ENCODE measurements at regions not wholly inside any gene's neighbourhood (a gene's known extent, or its start where the extent isn't known, plus 50 kb on each side); places are given as distances from the start of the nearest gene placed in this dataset.

DNA sequence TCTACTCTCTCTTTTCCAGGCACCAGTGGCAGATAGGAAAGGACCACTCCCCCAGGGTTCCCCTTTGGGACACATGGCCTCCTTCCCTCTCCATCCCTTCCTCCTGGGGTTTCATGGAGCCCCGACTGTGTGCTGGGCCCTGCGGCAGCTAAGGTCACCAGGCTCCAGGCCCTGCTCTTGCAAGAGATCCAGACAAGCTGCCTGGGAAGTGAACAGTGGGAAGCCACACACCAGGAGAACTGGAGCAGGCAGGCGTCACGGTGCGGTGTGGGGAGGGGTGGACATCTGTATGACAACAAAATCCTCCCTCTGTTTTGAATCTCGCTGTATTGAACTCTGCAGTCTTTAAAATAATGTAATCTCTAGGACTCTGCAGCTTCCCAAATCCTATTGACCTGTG lies 330.1 kb downstream of the UQCRFS1 start:
- no peak overlapping the region for H3K4me3 ChIP-seq (ENCODE audit: control insufficient read depth, low read depth, low read length)
- TF ChIP-seq, protein P1, sequence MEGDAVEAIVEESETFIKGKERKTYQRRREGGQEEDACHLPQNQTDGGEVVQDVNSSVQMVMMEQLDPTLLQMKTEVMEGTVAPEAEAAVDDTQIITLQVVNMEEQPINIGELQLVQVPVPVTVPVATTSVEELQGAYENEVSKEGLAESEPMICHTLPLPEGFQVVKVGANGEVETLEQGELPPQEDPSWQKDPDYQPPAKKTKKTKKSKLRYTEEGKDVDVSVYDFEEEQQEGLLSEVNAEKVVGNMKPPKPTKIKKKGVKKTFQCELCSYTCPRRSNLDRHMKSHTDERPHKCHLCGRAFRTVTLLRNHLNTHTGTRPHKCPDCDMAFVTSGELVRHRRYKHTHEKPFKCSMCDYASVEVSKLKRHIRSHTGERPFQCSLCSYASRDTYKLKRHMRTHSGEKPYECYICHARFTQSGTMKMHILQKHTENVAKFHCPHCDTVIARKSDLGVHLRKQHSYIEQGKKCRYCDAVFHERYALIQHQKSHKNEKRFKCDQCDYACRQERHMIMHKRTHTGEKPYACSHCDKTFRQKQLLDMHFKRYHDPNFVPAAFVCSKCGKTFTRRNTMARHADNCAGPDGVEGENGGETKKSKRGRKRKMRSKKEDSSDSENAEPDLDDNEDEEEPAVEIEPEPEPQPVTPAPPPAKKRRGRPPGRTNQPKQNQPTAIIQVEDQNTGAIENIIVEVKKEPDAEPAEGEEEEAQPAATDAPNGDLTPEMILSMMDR (IDR thresholded peaks at IDR 0.05; ENCODE audit: control insufficient read depth, insufficient read depth, low read depth, low read length, missing control alignments) = no peak
- no peak for DNase-seq (ENCODE audit: low read depth)

DNA sequence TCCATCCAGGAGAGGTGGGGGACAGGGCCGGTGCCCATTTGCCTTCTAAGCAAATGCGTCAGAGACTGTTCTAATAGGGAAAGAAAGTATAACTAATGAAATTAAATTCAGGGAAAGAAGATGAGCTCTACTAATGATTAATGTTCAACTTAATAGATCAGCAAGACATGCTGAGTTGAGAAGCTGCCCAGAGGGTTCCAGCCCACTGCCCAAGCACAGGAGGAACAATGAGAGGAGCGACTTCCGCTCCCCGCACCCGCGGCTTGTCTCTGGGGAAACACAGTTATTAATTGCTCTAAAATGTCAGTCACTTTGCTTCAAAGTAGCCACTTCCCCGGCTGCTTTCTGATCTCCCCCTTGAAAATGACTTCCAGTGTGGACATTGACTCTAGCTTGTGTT lies 331.3 kb downstream of the UQCRFS1 start:
- H3K4me3 ChIP-seq (ENCODE audit: control insufficient read depth, low read depth, low read length) = no peak overlapping the region
- DNase-seq (ENCODE audit: low read depth) = no peak
- TF ChIP-seq, protein P1 (IDR thresholded peaks at IDR 0.05; ENCODE audit: control insufficient read depth, insufficient read depth, low read depth, low read length, missing control alignments) = no peak

DNA sequence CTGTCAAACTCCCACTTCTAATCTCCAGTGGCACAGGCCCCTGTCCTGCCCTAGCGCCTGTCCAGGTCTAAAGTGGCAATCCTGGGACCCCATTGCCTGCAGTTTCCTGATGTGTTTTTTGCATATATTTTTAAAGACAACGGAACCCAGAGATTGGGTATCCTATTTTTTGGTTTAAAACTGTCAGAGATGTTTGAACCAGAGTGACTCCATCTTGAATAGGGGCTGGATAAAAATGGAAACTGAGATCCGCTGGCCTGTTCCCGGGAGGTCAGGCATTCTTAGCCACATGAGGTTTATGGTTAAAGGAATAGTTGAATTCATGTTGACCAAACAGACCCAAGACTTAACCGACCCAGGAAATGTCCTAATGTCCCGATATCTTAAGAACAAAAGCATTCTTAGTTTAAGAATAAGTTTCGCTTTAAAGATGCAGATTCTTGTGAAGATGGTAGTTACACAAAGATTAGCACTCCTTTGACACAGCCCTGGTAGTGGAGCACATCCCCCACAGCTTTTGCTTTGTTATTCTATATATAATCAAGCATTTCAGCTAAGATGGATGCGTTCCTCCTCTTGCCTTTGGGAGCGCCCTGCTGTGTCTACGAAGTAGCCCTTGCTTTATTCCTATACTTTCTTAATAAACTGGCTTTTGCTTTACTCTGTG lies 332.1 kb downstream of the UQCRFS1 start:
- TF ChIP-seq, protein P1 (IDR thresholded peaks at IDR 0.05; ENCODE audit: control insufficient read depth, insufficient read depth, low read depth, low read length, missing control alignments) = no peak
- DNase-seq (ENCODE audit: low read depth) = no peak
- no peak overlapping the region for H3K4me3 ChIP-seq (ENCODE audit: control insufficient read depth, low read depth, low read length)

DNA sequence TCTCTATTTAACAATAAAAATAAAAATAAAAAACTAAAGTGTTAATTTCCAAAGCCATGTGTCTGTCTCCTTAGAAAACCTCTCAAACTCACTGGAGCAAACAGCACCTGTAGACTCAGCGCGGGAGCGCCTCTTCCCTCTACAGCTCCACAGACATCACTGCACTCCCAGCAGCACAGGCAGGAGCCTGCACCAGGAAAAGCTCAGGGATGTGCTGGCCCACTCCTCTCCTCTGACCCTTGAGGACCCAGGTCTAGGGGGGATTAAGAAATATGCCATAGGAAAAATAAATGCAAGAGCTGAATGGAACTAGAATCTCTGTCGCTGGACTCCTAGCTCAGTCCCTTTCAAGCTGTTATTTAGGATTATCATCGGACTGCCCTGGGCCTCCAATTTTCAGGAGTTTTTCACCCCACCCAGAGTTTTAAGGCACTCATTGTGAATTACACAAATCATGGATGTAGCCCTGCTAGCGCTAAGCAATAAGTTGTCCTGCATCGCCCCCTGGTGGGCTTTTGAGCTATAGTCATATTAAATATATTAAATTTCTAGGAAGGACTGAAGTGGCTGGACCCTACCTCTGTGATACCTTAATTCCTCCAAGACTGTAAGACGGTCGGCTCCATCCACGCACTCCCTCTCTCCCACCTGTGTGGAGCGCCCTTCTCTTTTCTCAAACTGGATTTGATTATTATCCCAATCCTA lies 333.9 kb downstream of the UQCRFS1 start:
- DNase-seq (ENCODE audit: low read depth) = peak; percentile 41
- H3K4me3 ChIP-seq (ENCODE audit: control insufficient read depth, low read depth, low read length) = no peak overlapping the region
- TF ChIP-seq, protein P1 (IDR thresholded peaks at IDR 0.05; ENCODE audit: control insufficient read depth, insufficient read depth, low read depth, low read length, missing control alignments) = peak; percentile 55

DNA sequence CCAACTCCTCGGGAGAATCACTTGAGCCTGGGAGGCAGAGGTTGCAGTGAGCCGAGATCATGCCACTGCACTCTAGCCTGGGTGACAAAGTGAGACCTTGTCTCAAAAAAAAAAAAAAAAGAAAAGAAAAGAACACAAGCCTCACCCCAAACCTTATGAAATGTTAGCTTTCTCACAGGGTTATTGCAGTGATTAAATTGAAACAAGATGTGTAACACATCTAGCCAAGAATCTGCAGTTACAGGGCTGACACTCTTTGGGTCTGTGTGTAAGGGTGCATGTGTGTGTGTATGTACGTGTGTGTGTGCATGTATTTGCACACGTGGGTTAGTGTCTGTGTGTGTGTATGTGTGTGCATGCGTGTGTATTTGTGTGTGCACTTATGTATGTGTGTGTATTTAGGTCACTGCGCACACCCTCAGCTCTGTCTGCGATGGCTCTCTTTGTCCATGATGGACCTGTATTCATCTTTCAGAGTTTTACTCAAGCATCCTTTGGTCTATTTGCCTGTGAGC lies 336.3 kb downstream of the UQCRFS1 start:
- H3K4me3 ChIP-seq (ENCODE audit: control insufficient read depth, low read depth, low read length) = no peak overlapping the region
- TF ChIP-seq, protein P1 (IDR thresholded peaks at IDR 0.05; ENCODE audit: control insufficient read depth, insufficient read depth, low read depth, low read length, missing control alignments) = no peak

DNA sequence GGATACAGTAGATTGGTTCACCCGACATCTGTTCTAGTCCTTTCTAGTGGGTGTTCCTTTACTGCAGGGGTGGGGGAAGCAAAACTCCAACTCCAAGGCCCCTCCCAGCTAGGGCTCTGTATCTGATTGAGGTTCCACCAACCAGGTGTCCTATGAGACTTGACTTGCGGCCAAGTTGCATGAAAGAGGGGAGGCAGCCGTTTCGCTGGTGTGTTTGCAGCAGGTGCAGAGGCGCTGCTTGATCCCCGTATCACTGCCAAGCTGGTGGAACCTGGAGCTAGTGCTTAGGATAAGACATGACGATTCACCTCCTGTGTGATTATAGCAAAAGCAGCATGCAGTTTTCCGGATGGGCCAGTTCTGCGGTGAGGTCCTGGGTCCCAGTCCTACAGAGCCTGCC lies 338.2 kb downstream of the UQCRFS1 start:
- TF ChIP-seq, protein P1 (IDR thresholded peaks at IDR 0.05; ENCODE audit: control insufficient read depth, insufficient read depth, low read depth, low read length, missing control alignments) = no peak

More for the DNA sequence above, 336.3 kb downstream of the UQCRFS1 start:
- peak; percentile 43 for DNase-seq (ENCODE audit: low read depth)

More for the DNA sequence above, 338.2 kb downstream of the UQCRFS1 start:
- H3K4me3 ChIP-seq (ENCODE audit: control insufficient read depth, low read depth, low read length) = no peak overlapping the region
- no peak for DNase-seq (ENCODE audit: low read depth)
